PFSK-1 (cell line): ENCODE measurements at regions not wholly inside any gene's neighbourhood (a gene's known extent, or its start where the extent isn't known, plus 50 kb on each side); places are given as distances from the start of the nearest gene placed in this dataset.

Source experiments
- FOXP2 ChIP-seq: optimal IDR thresholded peaks from 2 replicates; pipeline ENCODE3; 2011; ENCODE audit warnings: borderline replicate concordance, control low read depth, inconsistent platforms; ENCODE audit not compliant: insufficient read depth; ENCODE audit errors: extremely low read length, extremely low read depth
- POLR2AphosphoS5 ChIP-seq: IDR thresholded peaks from 2 replicates; pipeline ENCODE4 v1.6.1; 2012; ENCODE audit warnings: low read depth, mild to moderate bottlenecking, control low read depth, low read length, moderate library complexity
- SIN3A ChIP-seq: IDR thresholded peaks from 2 replicates; pipeline ENCODE4 v1.6.1; 2012; ENCODE audit warnings: mild to moderate bottlenecking, low read length, moderate library complexity, borderline replicate concordance; ENCODE audit not compliant: insufficient read depth
- TAF1 ChIP-seq: IDR thresholded peaks from 2 replicates; pipeline ENCODE4 v1.6.1; 2012; ENCODE audit warnings: low read length, control low read depth, borderline replicate concordance; ENCODE audit not compliant: insufficient read depth
- TF ChIP-seq, protein P1 (sequence below), 2 experiments: IDR thresholded peaks; 2 replicates each; pipeline versions ENCODE4 v1.6.1 to v1.8.0; 2011 to 2012; ENCODE audit warnings: low read depth in 2 of 2, low read length in 2 of 2, control low read depth in 1 of 2, inconsistent platforms in 1 of 2, mild to moderate bottlenecking in 1 of 2, moderate library complexity in 1 of 2; ENCODE audit not compliant: insufficient read depth in 1 of 2

DNA sequence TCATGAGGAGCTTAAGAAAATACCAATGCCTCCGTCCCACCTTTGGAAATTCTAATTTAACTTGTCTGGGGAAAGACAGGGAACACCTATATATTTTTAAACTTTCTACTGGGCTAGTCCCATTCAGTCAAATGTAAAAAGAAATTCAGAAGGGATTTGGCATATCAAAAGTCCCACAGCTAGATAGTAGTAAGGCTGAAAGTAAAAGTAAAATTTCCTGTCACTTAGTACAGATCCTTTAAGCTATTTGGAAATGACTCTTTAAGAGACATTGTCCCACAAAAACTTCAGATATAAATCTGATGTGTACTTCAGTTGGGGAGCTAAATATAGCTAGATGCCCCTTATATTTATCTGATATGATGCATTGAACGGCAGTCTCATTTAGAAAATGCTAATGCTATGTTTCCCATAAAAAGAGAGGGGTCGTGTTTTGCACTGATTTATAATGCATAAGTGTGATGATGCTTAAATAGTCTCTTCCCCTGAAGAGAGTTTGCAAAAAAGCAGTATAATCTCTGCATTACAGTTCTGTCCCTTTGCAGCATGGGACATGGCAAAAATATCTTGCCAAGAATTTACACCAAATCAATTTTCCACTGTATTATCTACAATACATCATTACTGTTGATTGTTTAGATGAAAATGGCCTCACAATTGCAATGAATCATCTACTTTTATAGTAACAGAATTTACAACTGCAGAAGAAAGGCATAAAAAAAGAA lies 860.8 kb upstream of the MAP3K7 start:
- TF ChIP-seq, protein P1, sequence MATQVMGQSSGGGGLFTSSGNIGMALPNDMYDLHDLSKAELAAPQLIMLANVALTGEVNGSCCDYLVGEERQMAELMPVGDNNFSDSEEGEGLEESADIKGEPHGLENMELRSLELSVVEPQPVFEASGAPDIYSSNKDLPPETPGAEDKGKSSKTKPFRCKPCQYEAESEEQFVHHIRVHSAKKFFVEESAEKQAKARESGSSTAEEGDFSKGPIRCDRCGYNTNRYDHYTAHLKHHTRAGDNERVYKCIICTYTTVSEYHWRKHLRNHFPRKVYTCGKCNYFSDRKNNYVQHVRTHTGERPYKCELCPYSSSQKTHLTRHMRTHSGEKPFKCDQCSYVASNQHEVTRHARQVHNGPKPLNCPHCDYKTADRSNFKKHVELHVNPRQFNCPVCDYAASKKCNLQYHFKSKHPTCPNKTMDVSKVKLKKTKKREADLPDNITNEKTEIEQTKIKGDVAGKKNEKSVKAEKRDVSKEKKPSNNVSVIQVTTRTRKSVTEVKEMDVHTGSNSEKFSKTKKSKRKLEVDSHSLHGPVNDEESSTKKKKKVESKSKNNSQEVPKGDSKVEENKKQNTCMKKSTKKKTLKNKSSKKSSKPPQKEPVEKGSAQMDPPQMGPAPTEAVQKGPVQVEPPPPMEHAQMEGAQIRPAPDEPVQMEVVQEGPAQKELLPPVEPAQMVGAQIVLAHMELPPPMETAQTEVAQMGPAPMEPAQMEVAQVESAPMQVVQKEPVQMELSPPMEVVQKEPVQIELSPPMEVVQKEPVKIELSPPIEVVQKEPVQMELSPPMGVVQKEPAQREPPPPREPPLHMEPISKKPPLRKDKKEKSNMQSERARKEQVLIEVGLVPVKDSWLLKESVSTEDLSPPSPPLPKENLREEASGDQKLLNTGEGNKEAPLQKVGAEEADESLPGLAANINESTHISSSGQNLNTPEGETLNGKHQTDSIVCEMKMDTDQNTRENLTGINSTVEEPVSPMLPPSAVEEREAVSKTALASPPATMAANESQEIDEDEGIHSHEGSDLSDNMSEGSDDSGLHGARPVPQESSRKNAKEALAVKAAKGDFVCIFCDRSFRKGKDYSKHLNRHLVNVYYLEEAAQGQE (IDR thresholded peaks at IDR 0.05; ENCODE audit: insufficient read depth in 1 of 2, low read depth in 2 of 2, low read length in 2 of 2): no peak
- TF ChIP-seq FOXP2 (no peak), TAF1 (no peak), POLR2AphosphoS5 (no peak), SIN3A (no peak)

DNA sequence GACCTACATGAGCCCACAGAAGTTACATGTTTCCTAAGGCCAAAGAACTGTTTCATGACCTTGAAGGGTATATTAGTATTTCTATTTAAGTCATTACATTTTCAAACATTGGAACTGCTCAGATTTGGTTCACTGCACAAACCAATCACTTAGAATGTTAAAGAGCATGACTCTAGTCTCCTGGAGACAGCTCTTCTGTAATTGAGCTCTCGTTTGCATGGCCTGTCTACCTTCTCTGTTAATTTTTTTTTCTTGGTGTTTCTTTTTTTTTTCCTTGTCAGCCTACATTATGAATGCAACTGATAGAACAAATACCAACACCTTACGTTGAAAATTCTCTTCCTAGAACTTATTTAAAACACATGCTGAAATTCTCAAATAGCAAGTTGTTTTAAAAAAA lies 860.2 kb upstream of the MAP3K7 start:
- TF ChIP-seq FOXP2: no peak
- TF ChIP-seq, protein P1 (IDR thresholded peaks at IDR 0.05; ENCODE audit: insufficient read depth in 1 of 2, low read depth in 2 of 2, low read length in 2 of 2): no peak
- TF ChIP-seq SIN3A: no peak
- TF ChIP-seq TAF1: no peak
- TF ChIP-seq POLR2AphosphoS5: no peak

DNA sequence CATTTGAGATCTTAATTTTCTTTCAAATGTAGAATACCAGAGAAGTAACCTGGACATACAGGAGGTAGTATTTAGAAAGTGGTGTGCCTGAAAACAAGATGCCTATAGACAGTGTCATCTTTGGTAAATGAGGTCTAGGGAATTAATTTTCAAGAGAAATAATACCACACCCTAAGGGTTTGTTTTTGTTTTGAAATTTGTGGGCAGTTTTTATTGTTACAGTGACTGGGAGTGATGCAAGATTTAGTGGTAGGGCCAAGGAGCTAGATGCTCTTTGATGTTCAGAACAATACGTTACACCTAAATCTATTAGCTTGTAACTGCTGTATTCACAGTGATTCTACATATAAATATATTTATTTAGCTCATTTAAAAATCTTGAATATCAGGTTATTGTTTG lies 856.5 kb upstream of the MAP3K7 start:
- TF ChIP-seq FOXP2 (no peak), POLR2AphosphoS5 (no peak), SIN3A (no peak), TAF1 (no peak)
- TF ChIP-seq, protein P1 (IDR thresholded peaks at IDR 0.05; ENCODE audit: insufficient read depth in 1 of 2, low read depth in 2 of 2, low read length in 2 of 2): no peak

DNA sequence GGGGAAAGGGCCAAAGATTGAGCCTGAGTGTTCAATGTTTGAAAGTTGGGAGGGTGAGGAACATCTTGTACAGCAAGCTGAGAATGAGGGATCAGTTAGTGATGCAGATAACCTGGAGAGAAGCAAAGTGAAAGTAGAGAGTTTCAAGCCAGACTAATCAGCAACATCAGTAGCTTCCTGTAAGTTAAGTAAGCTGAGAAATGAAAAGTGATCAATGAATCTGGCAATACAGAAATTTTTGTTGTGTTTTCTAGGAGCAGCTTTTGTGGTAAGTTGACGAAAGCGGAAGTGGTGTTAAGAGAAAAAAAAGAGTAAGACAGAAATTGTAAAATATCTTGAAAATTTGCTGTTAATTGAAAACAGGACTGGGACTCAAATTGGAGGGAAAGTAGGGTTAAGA lies 855.5 kb upstream of the MAP3K7 start:
- TF ChIP-seq SIN3A (no peak), TAF1 (no peak), POLR2AphosphoS5 (no peak), FOXP2 (no peak)
- TF ChIP-seq, protein P1 (IDR thresholded peaks at IDR 0.05; ENCODE audit: insufficient read depth in 1 of 2, low read depth in 2 of 2, low read length in 2 of 2): no peak

- TF ChIP-seq, protein P1 (IDR thresholded peaks at IDR 0.05; ENCODE audit: insufficient read depth in 1 of 2, low read depth in 2 of 2, low read length in 2 of 2): no peak
- TF ChIP-seq TAF1 (no peak), FOXP2 (no peak), POLR2AphosphoS5 (no peak), SIN3A (no peak)
These were observed 851.7 kb upstream of the MAP3K7 start for GRCh38 chr6:91438570-91438969.
